Karpas-422 (cell line): ENCODE measurements at regions not wholly inside any gene's neighbourhood (a gene's known extent, or its start where the extent isn't known, plus 50 kb on each side); places are given as distances from the start of the nearest gene placed in this dataset.

Experiments used
- DNase-seq: peaks from one replicate; pipeline ENCODE4 v3.0.0-alpha.2; 2015
- H2AFZ ChIP-seq: fragments of 200-600 bp; sonication (generic); 2 replicates; pipeline ENCODE4 v1.6.1; 2014; ENCODE audit warnings: antibody characterized with exemption, low read length, mixed read lengths
- H3K27ac ChIP-seq: fragments of 200-600 bp; sonication (generic); 2 replicates; pipeline ENCODE4 v1.5.1; 2014; ENCODE audit warnings: mild to moderate bottlenecking, low read length, moderate library complexity
- H3K27me3 ChIP-seq: fragments of 200-600 bp; sonication (generic); 2 replicates; pipeline ENCODE4 v1.6.1; 2014; ENCODE audit warnings: low read length, mixed read lengths
- H3K36me3 ChIP-seq: fragments of 200-600 bp; sonication (generic); 2 replicates; pipeline ENCODE4 v1.6.1; 2014; ENCODE audit warnings: low read length, mixed read lengths; ENCODE audit not compliant: insufficient read depth
- H3K4me1 ChIP-seq: fragments of 200-600 bp; sonication (generic); 2 replicates; pipeline ENCODE4 v1.6.1; 2014; ENCODE audit warnings: mild to moderate bottlenecking, low read length, mixed read lengths
- H3K4me2 ChIP-seq: fragments of 200-600 bp; sonication (generic); 2 replicates; pipeline ENCODE4 v1.6.1; 2014; ENCODE audit warnings: low read length, low read depth, mild to moderate bottlenecking; ENCODE audit not compliant: poor library complexity, severe bottlenecking
- H3K4me3 ChIP-seq: fragments of 200-600 bp; sonication (generic); 2 replicates; pipeline ENCODE4 v1.5.1; 2014; ENCODE audit warnings: mild to moderate bottlenecking, antibody characterized with exemption, low read length, mixed read lengths
- H3K79me2 ChIP-seq: fragments of 200-600 bp; sonication (generic); 2 replicates; pipeline ENCODE4 v1.6.1; 2014; ENCODE audit warnings: mild to moderate bottlenecking, low read length, mixed read lengths
- H3K9ac ChIP-seq: fragments of 200-600 bp; sonication (generic); 2 replicates; pipeline ENCODE4 v1.6.0; 2014; ENCODE audit warnings: low read length
- H3K9me2 ChIP-seq: fragments of 200-600 bp; sonication (generic), shearing (Covaris generic); replicated peaks from 2 replicates; pipeline ENCODE4 v1.6.0; 2014; ENCODE audit warnings: mild to moderate bottlenecking, low read length, moderate library complexity; ENCODE audit not compliant: insufficient read depth
- H3K9me3 ChIP-seq: fragments of 300-700, 200-600 bp; sonication (generic); 2 replicates; pipeline ENCODE4 v1.6.1; 2014; ENCODE audit warnings: low read length, mixed read lengths
- H4K20me1 ChIP-seq: fragments of 200-600 bp; sonication (generic); 2 replicates; pipeline ENCODE4 v1.6.1; 2014; ENCODE audit warnings: mild to moderate bottlenecking, antibody characterized with exemption, low read length, low read depth; ENCODE audit not compliant: insufficient read depth

GRCh38 chr7:149570784-149571183, 73.2 kb upstream of the ZNF746 start:
- Histone ChIP-seq H2AFZ (no peak overlapping the region), H3K4me2 (no peak overlapping the region), H3K36me3 (peaks cover 14% of the 10 kb centered on the region)

GRCh38 chr7:149569726-149570422, 72.3 kb upstream of the ZNF746 start:
- no peak overlapping the region for H3K4me2 ChIP-seq
- no peaks in the 10 kb centered on the region for H3K27me3 ChIP-seq
- no peaks in the 10 kb centered on the region for H3K9me2 ChIP-seq
- no peak overlapping the region for H3K4me3 ChIP-seq
- no peak overlapping the region for H2AFZ ChIP-seq
- peaks cover 18% of the 10 kb centered on the region for H3K79me2 ChIP-seq
- no peak overlapping the region for H3K9ac ChIP-seq
- H4K20me1 ChIP-seq, result no peaks in the 10 kb centered on the region
- no peak for DNase-seq
- H3K36me3 ChIP-seq, result peaks cover 14% of the 10 kb centered on the region
- no peaks in the 10 kb centered on the region for H3K4me1 ChIP-seq
- H3K9me3 ChIP-seq, result peaks cover 10% of the 10 kb centered on the region
- no peak overlapping the region for H3K27ac ChIP-seq

More at GRCh38 chr7:149570784-149571183, 73.2 kb upstream of the ZNF746 start:
- Histone ChIP-seq H3K9me3 (peaks cover 10% of the 10 kb centered on the region), H4K20me1 (no peaks in the 10 kb centered on the region), H3K9me2 (no peaks in the 10 kb centered on the region), H3K79me2 (peaks cover 18% of the 10 kb centered on the region), H3K27ac (no peak overlapping the region), H3K4me1 (no peaks in the 10 kb centered on the region), H3K4me3 (no peak overlapping the region), H3K9ac (no peak overlapping the region), H3K27me3 (no peaks in the 10 kb centered on the region)
- no peak for DNase-seq

- no peak overlapping the region for H3K27ac ChIP-seq
- peaks cover 23% of the 10 kb centered on the region for H3K79me2 ChIP-seq
- no peak for DNase-seq
- H3K4me1 ChIP-seq, result no peaks in the 10 kb centered on the region
- H3K27me3 ChIP-seq, result no peaks in the 10 kb centered on the region
- no peaks in the 10 kb centered on the region for H3K9me2 ChIP-seq
- peaks cover 10% of the 10 kb centered on the region for H3K9me3 ChIP-seq
- peaks cover 14% of the 10 kb centered on the region for H3K36me3 ChIP-seq
- no peak overlapping the region for H2AFZ ChIP-seq
- H3K4me3 ChIP-seq, result no peak overlapping the region
- no peak overlapping the region for H3K9ac ChIP-seq
- H4K20me1 ChIP-seq, result no peaks in the 10 kb centered on the region
- no peak overlapping the region for H3K4me2 ChIP-seq
These were observed 71.6 kb upstream of the ZNF746 start for GRCh38 chr7:149569025-149569725.

- peaks cover 8% of the 10 kb centered on the region; the same call in 1 of the 2 replicates for H3K9me3 ChIP-seq
- H3K9me2 ChIP-seq, result no peaks in the 10 kb centered on the region
- H3K4me1 ChIP-seq, result no peaks in the 10 kb centered on the region
- no peak overlapping the region for H3K27ac ChIP-seq
- no peak overlapping the region for H2AFZ ChIP-seq
- H3K79me2 ChIP-seq, result peaks cover 33% of the 10 kb centered on the region
- H3K27me3 ChIP-seq, result no peaks in the 10 kb centered on the region
- H3K4me2 ChIP-seq, result no peak overlapping the region
- H3K36me3 ChIP-seq, result peaks cover 14% of the 10 kb centered on the region
- no peak overlapping the region for H3K4me3 ChIP-seq
- H4K20me1 ChIP-seq, result no peaks in the 10 kb centered on the region
- no peak for DNase-seq
- no peak overlapping the region for H3K9ac ChIP-seq
These were observed 70.6 kb upstream of the ZNF746 start for GRCh38 chr7:149568218-149568617.

GRCh38 chr7:149566103-149566502, 68.5 kb upstream of the ZNF746 start:
- no peak overlapping the region for H3K4me3 ChIP-seq
- H3K36me3 ChIP-seq, result peaks cover 14% of the 10 kb centered on the region
- H2AFZ ChIP-seq, result no peak overlapping the region
- no peaks in the 10 kb centered on the region for H4K20me1 ChIP-seq
- H3K4me1 ChIP-seq, result no peaks in the 10 kb centered on the region
- peaks cover 48% of the 10 kb centered on the region for H3K79me2 ChIP-seq
- no peak for DNase-seq
- no peaks in the 10 kb centered on the region for H3K27me3 ChIP-seq
- peaks cover 8% of the 10 kb centered on the region; the same call in 1 of the 2 replicates for H3K9me3 ChIP-seq
- no peak overlapping the region for H3K9ac ChIP-seq
- no peaks in the 10 kb centered on the region for H3K9me2 ChIP-seq
- no peak overlapping the region for H3K4me2 ChIP-seq
- H3K27ac ChIP-seq, result no peak overlapping the region

- DNase-seq, result no peak
- Histone ChIP-seq H3K4me3 (no peak overlapping the region), H3K36me3 (peaks cover 14% of the 10 kb centered on the region), H2AFZ (no peak overlapping the region), H4K20me1 (no peaks in the 10 kb centered on the region), H3K79me2 (peaks cover 50% of the 10 kb centered on the region), H3K4me2 (no peak overlapping the region), H3K27ac (no peak overlapping the region), H3K9ac (no peak overlapping the region), H3K9me2 (no peaks in the 10 kb centered on the region), H3K9me3 (peaks cover 8% of the 10 kb centered on the region; the same call in 1 of the 2 replicates), H3K4me1 (no peaks in the 10 kb centered on the region), H3K27me3 (no peaks in the 10 kb centered on the region)
These were observed 67.4 kb upstream of the ZNF746 start for GRCh38 chr7:149565096-149565382.

GRCh38 chr7:149564340-149565095, 66.9 kb upstream of the ZNF746 start:
- H3K27me3 ChIP-seq, result no peaks in the 10 kb centered on the region
- no peak overlapping the region for H3K4me3 ChIP-seq
- H4K20me1 ChIP-seq, result no peaks in the 10 kb centered on the region
- H3K27ac ChIP-seq, result no peak overlapping the region
- H3K9me3 ChIP-seq, result peaks cover 7% of the 10 kb centered on the region; the same call in 1 of the 2 replicates
- H3K4me1 ChIP-seq, result no peaks in the 10 kb centered on the region
- H3K36me3 ChIP-seq, result peaks cover 13% of the 10 kb centered on the region
- H2AFZ ChIP-seq, result no peak overlapping the region
- H3K79me2 ChIP-seq, result peaks cover 46% of the 10 kb centered on the region
- H3K9me2 ChIP-seq, result no peaks in the 10 kb centered on the region
- H3K9ac ChIP-seq, result no peak overlapping the region
- H3K4me2 ChIP-seq, result no peak overlapping the region
- DNase-seq, result no peak

GRCh38 chr7:149562602-149563001, 65.0 kb upstream of the ZNF746 start:
- Histone ChIP-seq H3K4me3 (no peak overlapping the region), H4K20me1 (no peaks in the 10 kb centered on the region), H3K27ac (no peak overlapping the region), H3K9me2 (no peaks in the 10 kb centered on the region), H2AFZ (no peak overlapping the region), H3K27me3 (no peaks in the 10 kb centered on the region), H3K9me3 (no peaks in the 10 kb centered on the region), H3K4me1 (no peaks in the 10 kb centered on the region), H3K9ac (no peak overlapping the region), H3K36me3 (peaks cover 5% of the 10 kb centered on the region; the same call in 1 of the 2 replicates), H3K4me2 (no peak overlapping the region), H3K79me2 (peaks cover 35% of the 10 kb centered on the region)
- DNase-seq, result no peak
